ENCODE measurements at regions not wholly inside any gene's neighbourhood (a gene's known extent, or its start where the extent isn't known, plus 50 kb on each side); places are given as distances from the start of the nearest gene placed in this dataset.

GRCh38 chr10:33388382-33388781, 53.9 kb upstream of the NRP1 start:
- no peak for TF ChIP-seq CTCF (IDR thresholded peaks at IDR 0.05)
- no peak for TF ChIP-seq POLR2A (IDR thresholded peaks at IDR 0.05)

All from uterus (tissue), 2 donors.